ENCODE measurements at regions not wholly inside any gene's neighbourhood (a gene's known extent, or its start where the extent isn't known, plus 50 kb on each side); places are given as distances from the start of the nearest gene placed in this dataset.

DNA sequence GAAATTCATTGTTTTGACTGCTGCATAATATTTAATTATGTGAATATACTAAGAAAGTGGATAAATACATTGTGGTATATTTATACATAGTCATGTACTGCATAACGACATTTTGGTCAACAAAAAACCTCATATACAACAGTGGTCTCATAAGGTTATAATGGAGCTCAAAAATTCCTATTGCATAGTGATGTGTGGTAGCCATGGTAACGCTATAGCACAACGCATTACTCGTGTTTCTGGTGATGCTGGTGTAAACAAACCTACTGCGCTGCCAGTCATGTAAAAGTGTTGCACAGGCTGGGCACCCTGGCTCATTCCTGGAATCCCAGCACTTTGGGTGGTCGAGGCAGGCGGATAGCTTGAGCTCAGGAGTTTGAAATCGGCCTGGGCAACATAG is 52.6 kb upstream of the NHLH2 start:
- DNase-seq (ENCODE audit: low spot score) = no peak

DNA sequence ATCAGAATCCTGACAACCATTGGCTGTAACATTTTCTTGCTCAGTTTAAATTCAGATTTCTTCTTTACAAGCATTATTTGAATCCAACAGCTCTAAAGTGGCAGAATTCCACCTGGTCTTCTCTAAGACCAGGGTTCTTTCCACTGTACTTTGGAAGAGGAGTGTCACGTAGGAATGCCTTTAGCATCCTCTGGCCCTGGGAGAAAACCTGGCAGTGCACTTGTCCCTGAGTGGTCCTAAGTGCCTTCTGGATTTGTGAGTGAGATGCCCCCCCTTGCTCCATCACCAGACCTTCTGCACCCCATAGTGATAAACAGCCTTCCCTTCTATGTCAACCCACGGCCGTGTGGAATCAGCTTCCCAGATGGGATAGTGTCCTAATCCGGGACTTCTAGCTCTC is 57.1 kb upstream of the NHLH2 start:
- DNase-seq (ENCODE audit: low spot score) = no peak

DNA sequence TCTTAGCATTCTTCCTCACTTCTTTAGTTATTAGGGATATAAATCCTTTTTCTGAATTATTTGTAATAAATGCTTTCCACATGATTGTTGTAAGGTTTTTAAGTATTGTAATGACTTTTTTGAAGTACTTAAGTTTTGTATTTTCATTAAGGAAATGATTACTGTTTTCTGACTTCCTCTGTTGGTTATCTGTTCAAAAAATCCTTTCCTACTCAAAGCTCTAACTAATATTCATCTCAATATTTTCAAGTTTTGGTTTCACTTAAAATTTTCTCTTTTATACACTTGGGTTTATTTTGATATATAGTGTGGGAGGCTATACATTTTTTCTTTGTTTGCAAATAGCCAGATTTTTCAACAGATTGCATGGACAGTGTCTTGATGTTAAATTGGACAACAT is 59.9 kb upstream of the NHLH2 start:
- no peak for DNase-seq (ENCODE audit: low spot score)

DNA sequence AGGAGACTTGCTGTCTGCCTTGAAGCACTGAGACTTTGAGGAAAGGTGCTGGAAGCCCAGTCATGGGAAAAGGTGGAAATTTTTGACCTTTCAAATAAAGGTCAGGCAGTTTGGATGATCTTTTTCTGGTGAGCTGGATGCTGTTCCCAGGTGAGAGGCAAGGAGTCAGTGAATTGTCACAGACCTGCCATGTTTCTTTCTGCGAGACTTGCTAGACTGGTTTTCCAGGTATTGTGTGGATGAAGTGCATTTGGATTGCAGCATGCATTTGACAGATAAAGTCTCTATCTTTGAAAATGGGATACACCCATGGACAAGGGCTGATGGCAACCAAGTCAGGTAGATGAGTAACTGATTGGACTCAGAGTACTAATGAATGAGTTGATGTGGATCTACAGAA is 65.7 kb upstream of the NHLH2 start:
- DNase-seq (ENCODE audit: low spot score) = no peak

DNA sequence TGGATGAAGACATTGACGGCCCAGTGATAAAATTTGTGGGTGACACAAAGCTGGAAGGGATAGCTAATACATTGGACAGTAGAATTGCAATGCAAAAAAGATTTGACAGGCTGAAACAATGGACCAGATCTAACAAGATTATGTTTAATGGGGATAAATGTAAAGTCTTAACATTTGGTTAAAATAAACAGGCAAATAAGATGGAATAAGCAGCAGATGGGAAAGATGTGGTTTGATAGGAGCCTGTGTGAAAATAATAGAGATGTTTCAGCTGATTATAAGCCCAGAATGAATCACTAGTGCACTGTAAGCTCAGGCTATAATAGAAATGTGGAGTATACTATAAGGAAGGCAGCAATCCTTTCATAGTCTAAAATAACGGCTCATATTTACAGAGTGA is 66.2 kb upstream of the NHLH2 start:
- DNase-seq (ENCODE audit: low spot score) = no peak

DNA sequence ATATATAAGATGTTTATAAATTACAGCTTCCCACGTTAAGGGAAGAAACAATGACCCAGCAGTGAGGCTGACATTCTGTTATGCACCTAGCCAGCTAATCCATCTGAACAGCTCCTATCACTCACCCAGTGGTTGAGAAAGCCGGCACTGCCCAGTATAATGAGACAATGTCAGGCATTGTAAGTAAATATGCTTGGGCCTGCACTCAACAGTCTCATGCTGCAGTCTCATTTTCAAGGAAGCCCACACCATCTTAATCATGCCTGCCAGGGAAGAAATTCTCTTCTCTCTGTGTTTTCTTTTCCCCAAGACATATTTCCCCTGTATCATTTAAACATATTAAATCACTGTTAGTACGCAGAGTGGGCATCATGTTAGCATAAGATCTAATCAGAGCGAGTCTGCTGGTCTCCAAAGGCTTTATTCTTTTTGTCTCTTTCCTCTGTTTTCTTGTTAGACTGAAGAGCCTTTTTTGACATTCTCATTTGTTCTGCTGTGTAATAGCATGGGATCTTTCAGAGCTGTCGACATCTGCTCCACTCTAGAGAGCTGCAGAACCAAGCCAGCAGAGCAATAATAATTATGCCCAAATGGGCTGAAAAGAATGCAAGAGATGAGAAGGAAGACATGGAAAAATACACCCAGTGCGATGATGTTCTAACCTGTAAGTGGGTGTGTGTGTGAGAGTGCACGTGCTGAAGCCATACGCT is 67.6 kb upstream of the SLC22A15 start:
- DNase-seq (ENCODE audit: low spot score) = peak; percentile 80

DNA sequence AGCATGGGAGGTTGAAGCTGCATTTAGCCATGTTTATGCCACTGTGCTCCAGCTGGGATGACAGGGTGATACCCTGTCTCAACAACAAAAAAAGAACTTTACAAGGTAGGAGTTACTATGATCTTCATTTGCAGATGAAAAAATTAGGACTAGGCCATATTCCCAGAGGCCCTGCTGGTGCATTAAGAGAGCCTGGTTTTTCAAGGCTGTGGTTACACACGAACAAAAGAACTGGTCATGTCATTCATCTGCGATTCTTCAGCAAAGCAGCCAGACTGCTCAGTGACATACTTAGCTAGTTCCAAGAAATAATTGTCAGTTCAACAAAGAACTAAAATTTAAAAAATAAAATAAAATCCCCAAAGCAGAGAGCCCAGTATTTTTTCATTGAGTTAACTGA is 66.1 kb upstream of the SLC22A15 start:
- DNase-seq (ENCODE audit: low spot score) = no peak

DNA sequence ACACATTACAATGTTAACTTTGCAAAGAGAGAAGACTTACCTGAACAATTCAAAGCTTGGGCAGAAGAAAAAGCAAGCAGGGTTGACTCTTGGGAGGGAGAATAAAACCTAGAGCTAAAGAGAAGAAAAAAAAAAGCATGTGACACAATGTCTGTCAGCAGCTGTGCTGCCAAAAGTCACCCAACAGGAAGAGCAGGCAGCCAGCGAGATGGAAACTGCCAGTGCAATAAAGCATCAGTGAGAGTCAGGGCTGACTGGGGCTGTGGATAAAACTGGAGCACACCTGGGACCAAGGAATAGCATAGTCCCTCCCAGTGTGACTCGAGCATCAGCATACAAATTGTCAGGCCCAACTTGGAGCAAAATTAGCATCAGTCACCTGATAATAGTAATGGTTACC is 65.0 kb upstream of the SLC22A15 start:
- DNase-seq (ENCODE audit: low spot score) = no peak

DNA sequence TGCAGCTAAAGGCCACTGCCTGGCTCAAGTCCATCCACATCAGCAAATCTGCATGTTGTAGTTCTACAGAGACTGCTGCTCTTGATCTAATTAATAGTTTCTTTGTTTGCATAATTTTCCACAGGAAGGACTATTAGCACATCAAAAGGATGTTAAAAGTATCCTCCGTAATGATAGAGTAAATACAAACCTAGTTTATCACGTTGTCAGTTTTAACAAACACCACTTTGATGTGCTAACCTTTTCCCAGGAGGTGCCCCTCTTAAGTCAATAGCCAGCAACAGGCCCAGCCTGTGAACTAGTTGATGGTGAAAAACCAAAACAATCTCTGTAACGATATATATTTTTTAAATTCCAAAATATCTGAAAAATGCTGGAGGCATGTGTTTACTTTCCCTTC is 64.2 kb upstream of the SLC22A15 start:
- no peak for DNase-seq (ENCODE audit: low spot score)

DNA sequence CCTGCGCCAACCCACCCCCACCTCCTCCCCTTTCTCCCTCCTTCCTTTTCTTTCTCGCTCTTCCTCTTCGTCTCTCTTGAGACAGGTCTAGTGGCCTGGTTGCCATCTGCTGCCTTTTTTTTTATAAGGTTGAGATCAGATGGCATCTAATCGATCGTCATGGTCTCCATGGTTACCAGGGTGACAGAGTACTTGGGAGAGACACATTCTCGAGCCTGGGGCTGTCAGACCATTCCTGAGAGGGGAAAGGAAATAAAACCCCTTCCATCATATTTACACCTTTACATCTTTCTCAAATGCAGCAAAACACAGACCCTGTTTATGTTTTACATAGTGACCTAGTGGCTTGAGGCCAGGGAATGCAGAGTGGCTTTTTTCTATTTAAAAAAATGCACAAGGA is 53.5 kb upstream of the SLC22A15 start:
- DNase-seq (ENCODE audit: low spot score) = no peak

DNA sequence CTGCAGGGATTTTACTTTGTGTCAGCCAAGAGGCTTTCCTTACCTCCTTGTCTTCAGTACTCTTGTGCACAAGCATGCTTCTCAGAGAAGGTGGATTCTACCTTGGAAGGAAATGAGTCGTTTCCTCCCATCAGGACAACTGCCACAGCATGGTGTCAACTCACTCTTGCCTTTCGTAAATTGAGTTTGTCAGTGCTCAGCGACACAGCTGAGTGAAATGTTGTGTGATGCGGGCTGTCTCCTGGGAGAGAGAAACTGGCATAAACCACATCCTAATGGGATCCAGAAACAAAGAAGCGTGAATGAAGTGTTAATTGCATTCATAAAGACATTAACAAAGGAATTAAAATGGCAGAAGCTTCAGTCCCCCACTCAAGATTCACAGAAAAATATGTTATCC is 51.5 kb upstream of the SLC22A15 start:
- no peak for DNase-seq (ENCODE audit: low spot score)

DNA sequence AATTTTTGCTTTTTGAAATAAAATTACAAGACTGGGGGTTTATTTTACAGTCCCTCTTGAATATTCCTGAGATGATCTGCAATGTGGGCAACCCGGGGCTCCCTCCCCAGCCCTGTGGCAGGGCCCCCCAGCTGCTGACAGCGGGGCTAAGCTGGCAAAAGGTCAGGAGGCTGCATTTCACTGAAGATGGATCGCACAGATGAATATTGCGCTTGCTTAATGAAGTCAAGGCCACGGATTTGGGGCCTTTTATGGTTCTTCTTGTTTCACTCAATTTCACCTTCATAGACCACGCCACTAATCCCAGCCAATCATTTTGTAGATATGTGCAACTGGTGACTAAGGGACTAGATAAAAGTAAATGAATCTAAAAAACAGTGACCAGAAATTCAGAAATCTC is 50.8 kb upstream of the SLC22A15 start:
- no peak for DNase-seq (ENCODE audit: low spot score)
